Ecto neural progenitor cell (in vitro differentiated cells): ENCODE measurements at regions not wholly inside any gene's neighbourhood (a gene's known extent, or its start where the extent isn't known, plus 50 kb on each side); places are given as distances from the start of the nearest gene placed in this dataset.

Experiments used
- DNase-seq: peaks from one replicate; pipeline ENCODE4 v3.0.0-alpha.2; 2018; ENCODE audit warnings: low spot score

DNA sequence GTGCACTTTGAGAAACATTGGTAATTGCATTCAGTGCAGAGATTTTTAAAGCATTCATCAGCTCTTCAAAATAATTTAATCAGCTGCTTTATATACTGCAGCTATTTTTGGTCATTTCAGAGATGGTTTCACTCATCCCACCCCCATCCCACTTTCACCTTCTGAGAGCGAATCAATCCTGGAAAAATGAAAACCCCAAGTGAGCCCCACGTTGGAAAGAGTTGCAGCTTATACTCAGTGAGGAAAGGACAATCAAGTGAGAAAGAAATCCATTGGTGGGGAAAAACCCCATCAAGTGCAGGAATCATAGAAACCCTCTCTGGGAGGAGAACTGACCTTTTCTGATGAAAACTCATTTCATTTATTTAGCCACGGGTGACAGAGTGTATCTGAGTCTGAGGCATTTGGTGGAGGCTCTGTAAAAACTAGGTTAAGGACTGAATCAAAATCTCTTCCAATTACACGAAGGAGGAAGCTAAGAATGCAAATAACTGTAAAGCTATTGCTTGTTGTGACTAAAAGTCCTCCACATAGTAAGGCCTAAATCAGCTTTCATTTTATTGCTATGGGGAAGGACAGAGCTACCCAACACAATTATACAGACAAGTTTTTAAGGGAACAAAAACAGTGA is 240.4 kb upstream of the PGRMC2 start:
- no peak for DNase-seq

DNA sequence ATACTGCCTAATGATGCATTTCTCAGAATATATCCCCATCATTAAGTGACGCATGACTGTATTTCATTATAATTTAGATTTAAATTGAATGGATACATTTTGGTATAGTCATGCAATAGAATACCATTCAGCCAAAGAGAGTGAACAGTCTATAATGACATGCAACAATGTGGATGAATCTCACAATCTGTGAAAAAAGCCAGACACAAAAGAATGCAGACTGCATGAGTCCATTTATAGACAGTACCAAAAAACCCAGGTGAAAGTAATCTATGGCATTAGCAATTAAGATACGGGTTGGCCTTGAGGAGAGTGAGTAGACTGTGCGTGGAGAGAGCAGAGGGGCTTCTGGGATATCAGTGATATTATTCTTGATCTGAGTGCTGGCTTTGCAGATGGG is 239.7 kb upstream of the PGRMC2 start:
- no peak for DNase-seq

GRCh38 chr4:128525992-128526630 is 238.5 kb upstream of the PGRMC2 start:
- no peak for DNase-seq

DNA sequence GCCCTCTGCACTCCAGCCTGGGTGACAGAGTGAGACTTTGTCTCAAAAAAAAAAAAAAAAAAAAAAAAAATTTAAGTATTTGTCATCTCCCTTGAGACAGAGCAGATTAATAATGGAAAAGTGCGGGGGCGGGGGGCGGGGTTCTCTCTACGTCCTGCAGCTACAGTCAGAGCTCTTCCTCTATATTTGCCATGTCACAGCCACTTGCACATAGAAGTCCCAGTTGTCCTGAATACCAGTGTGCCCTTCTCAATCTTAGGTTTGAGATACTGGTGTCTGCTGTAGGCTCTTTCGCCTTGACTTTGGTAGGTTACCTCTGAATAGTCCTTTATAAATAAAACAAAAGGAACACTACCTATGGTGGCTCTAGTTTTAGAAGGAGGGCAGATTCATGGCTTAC is 237.8 kb upstream of the PGRMC2 start:
- no peak for DNase-seq

DNA sequence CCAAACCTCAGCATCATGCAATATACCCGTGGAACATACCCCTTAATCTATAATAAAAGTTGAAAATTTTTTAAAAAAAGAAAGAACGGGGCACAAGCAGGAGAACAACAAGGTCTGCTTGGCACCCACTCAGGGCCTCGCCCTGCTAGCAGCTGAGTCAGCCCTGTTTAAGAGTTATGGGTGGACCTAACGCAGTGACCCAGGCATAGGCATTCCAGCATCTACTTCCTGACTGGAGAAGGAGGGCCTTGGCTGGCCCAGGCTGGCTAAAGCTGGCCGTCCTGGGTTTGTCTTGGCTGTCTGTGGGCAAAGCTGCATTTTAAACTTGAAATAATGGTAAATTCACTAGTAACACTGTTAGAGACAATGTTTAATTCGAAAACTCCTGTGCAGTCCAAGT is 236.7 kb upstream of the PGRMC2 start:
- no peak for DNase-seq

DNA sequence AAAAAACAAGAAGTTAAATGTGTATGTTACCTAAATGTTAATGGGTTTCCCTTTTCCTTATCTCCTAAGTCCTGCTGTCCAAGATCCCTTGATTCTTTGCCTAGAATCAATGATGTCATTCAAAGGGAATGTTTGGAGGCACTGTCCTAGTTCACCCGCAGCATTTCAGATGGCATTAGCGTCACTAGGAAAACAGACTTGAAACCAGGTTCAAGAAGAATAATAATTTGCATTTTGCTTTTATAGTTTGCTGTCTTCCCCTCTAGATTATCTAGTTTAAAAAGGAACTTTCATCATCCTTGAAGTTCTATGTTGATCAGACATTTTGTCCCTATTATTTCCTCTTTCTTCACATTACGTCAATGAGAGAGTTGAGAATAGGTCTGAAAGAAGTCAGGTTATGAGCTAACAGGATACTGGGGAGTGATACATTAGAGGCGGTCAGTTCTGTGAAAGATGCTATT is 234.1 kb upstream of the PGRMC2 start:
- DNase-seq: no peak

DNA sequence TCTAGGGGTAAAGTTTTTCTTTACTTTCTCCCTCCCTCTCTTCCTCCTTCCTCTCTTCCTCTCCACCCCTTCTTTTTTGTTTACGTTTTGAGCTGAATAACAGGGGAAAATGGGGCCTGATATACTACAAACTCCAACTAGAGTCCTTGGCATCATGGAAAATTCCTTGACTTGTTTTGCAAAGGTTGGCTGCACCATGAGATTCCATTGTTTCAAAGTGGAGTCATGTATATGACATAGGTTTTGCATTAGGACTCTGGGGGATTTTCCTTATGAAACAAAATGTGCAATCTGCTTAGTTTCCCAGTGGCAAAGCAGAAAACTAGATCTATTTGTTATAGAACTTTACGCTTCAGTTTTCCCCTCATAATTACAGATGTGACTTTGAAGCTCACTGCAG is 233.5 kb upstream of the PGRMC2 start:
- no peak for DNase-seq

GRCh38 chr4:128519163-128519830 is 231.7 kb upstream of the PGRMC2 start:
- DNase-seq: no peak

DNA sequence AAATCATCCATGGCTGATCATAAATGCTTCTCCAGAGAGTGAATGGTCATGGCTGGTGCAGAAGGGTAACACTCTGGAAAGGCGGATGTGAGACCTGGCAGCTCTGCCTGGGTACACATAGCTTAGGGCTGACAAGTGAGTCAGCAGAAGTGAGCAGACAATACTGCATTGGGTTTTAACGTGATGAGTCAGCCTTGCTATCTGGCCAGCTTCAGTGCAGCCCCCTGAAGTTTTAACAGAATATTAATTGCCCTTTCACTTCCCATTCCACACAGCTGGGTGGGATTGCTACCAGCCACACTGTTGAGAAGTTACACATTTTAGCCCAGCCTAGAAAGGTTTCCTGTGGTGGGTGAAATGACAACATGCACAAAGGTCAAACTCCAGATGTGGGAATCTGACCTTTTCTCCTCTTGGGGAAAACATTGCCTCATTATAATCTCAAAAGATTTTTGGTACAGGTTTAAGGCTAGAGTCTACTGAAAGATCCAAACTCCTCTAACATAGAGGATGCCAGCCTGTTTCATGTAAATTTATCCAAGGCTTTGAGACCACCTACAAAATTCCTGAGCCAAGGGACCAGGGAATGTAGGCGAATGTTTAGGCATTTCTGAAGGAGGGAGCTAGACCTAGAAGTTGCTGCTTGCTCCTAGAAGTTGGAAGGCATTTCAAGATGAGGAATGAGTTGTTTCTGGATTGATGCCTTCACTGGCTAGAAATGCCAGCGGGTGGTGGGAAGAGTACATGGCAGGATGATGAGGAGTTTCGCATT is 230.3 kb upstream of the PGRMC2 start:
- DNase-seq: no peak

DNA sequence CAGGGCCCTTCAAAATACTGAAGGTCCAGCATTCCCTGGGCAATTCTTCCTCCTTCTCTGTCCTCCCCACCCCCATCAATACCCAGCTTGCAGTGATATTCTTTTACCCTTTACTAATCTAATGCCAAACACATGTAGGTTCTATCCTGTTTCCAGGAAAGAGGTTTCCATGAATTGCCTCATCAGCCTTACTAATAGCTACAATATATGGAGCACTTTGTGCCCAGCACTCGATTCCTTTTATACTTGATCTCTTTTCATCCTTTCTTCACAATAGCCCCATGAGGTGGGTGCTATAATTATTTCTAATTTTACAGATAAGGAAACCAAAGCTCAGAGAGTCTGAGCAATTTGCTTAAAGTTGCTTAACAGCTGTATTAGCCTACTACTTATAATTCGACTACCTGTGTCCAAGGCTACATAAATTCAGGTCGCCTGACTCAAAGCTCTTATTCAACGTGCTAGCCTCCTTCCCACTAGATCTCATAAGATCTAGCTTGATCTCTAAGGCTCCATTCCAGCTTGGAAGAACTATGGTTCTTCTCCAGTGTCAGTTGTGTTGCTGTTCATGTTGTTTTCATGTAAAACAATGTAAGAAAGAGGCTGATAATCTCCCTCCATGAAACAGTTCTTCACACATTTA is 229.6 kb upstream of the PGRMC2 start:
- no peak for DNase-seq

GRCh38 chr4:128516301-128516969 is 228.8 kb upstream of the PGRMC2 start:
- DNase-seq: no peak

DNA sequence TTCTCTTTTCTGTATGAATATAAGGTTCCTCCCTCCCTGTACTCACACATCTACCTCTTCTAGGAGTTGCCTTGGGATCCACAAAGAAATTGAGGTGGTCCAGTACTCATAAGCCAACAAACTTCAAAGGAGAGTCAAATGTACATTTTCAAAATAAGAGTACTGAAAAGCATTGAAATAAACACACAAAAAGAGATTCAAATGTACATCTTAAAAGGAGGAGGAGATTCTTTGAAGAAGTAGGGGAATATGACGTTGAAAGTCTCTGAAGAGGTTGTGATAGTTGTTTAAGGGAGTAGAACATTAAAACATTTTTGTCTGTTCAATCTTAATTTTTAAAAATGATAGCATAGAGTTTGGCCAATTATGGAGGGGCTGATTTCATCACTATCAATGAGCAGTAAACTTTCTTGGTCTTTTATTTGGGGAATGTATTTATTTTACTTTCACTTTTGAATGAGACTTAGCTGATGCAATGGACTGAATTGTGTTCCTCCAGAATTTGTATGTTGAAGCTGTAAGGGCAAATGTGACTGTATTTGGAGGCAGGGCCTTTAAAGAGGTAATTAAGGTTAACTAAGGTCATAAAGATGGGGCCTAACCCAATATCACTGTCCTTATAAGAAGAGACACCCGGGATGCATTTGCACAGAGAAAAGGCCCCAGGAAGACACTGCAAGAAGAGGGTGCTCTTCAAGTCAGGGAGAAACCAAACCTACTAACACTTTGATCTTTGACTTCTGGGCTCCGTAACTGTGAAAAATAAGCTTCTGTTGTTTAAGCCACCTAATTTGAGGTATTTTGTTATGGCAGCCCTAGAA is 226.3 kb upstream of the PGRMC2 start:
- DNase-seq: no peak

- DNase-seq: no peak
These were observed 225.2 kb upstream of the PGRMC2 start for GRCh38 chr4:128512767-128513322.

- DNase-seq: no peak
These were observed 224.5 kb upstream of the PGRMC2 start for GRCh38 chr4:128512161-128512560.

GRCh38 chr4:128510850-128511249 is 223.2 kb upstream of the PGRMC2 start:
- no peak for DNase-seq

- no peak for DNase-seq
These were observed 215.4 kb upstream of the PGRMC2 start for GRCh38 chr4:128502818-128503527.

DNA sequence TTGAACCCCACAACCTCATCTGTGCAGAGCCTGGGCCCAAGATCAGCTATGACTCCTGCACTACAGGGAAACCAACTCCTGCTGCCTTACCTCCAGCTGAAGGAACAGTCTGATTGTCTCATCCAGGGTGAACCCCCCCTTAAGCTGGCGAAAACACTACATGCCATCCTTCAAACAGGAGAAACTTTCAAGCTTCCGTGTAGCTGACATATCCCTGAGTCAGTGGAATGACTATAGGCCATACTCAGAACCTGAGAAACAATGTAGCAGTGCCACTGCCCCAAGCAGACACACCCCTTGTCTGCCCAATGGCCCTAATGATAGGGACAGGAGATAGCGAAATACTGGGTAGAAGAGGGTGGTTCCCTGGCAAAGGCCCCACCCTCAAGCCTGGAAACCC is 213.6 kb upstream of the PGRMC2 start:
- DNase-seq: no peak

DNA sequence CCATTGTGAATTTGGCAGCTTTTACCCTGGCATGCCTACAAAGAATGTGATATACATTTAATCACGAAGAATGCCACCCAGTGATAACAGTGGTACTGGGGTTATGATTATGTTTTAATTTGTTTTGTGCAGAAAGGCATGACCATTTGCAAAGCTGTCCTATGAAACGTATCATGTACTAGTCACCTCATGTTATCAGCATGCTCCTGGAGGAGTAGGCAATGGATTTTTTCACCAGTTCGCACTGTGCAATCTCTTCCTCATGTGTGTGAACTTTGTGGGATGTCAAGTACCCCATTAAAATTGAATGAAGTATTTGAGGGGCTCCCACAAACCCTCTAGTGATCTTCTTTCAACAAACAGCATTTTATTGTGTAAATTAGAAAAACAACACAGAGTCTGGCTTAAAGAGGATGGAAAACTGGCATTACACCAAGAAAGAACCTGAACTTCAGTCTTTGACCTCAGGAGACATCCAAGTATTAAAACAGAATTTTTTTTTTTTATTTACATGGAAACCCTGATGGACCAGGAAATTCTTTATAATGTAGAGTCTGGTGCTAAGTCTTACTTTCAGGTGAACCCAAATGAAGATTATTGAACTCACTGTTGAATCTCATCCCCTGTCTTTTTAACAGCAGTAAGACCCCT is 200.6 kb upstream of the PGRMC2 start:
- DNase-seq: no peak

GRCh38 chr4:128484896-128485295 is 197.3 kb upstream of the PGRMC2 start:
- DNase-seq: no peak
